GM21717 (cell line): ENCODE measurements at regions not wholly inside any gene's neighbourhood (a gene's known extent, or its start where the extent isn't known, plus 50 kb on each side); places are given as distances from the start of the nearest gene placed in this dataset.

Experiments used
- ATAC-seq: cut with Tn5 transposase; IDR thresholded peaks from one replicate; pipeline ENCODE4 v1.9.1; 2021; ENCODE audit warnings: mild to moderate bottlenecking, moderate library complexity; ENCODE audit not compliant: unreplicated experiment

DNA sequence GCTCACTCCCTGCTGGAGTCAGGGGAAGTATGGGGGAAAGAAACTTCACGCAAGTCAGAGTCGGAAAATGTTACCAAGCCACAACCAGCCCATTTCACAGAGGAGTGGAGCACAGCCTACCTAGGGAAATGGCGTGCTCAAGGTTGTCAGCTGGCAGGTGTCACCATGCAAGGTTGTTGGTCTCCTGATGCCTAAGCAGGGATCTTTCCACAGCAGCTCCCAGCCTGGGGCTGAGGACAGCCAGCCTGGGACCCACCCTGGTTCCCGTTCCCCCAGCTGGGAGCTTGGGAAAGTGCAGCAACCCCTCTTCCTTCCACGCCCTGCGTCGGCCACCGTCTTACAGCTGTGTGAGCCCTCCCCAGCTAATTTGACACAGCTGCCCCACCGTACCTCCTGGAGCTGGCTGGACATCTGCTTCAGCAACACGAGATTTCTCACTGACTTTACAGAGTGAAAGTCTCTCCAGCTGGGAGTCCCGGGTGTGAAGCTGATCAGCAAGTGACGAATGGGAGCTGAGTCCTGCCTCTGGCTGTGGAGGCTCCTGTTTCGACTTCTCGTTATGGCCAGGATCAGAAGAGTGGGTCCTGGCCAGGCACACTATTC, 224.6 kb upstream of the RAB4A start:
- ATAC-seq: no peak

DNA sequence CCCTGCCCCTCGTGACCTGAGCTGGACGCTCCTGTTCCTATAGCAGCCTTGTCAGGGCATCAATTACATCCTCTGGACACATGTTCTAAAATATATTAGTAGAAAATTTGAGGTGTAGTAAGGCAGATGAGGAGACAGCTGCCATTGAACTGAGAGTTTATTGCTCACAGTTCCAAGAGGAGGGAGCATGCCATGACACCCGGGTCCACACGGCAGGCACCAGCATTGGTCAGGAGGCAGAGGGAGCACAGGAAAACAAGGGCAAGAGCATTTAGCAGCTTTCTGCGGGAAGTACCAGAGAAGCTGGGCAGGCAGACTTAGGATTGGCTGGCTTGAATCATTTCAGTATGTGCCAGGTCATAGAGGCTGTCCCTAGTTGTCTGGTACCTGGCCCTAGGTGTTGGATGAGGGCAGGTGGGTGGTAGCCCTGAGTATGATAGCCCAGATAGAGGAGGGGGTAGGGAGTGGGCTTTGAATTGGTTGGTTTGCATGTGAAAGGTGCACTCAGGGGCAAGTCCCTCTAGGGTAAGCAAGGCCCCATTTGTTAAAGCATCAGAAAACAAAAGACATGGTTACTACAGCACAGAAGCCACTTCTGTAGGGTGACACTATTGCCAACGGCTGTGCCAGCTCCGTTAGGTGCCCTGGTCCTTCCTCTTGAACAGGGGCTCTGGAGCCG, 223.6 kb upstream of the RAB4A start:
- no peak for ATAC-seq

DNA sequence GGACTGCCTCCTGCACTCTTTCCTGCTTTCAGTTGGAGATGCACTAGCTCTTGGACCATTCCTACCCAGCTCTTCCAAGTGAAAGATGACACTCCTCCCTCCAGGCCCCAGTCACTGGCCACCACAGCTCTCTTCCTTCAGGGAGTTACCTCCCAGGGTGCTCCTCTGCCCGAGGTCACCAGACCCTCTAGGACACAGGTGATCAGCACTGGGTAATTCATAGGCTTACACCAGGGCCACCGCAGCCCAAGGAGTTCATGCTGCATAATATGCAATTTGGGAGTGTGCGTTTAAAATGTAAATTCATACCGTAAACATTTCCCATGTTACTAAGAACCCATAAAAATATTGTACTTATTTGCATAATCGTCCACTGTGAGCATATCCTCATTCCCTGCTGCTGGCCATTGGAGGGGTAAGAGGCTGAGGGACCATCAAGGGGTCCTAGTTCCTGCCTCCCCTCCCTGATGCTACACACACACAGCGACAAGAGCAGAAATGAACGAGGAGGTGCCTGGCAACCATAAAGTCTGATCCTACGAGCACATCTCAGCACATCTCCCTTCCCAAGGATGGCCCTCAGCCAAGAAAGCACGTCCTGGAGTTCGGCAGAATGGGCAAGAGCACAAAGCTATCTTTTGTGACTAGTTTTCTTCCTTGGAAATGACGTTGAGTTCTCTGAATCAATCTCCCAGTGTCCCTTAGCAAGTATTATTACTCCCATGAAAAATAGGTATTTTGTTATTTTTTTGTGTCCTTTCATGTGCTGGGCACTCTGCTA, 222.9 kb upstream of the RAB4A start:
- ATAC-seq: no peak

DNA sequence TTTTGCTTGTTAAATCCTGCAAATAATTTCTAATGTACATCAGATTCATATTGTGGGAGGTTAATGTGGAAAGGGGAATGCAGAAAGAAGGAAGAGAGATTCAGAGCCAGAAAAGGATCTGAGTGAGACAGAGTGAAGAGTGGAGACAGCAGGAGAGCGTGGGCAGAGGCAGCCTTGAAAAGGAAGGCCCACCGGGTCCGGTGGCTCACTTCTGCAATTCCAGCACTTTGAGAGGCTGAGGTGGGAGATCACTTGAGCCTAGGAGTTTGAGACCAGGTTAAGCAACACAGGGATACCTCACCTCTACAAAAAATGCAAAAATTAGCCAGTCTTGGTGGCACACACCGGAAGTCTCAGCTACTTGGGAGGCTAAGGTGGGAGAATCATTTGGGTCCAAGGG, 222.0 kb upstream of the RAB4A start:
- ATAC-seq: no peak

DNA sequence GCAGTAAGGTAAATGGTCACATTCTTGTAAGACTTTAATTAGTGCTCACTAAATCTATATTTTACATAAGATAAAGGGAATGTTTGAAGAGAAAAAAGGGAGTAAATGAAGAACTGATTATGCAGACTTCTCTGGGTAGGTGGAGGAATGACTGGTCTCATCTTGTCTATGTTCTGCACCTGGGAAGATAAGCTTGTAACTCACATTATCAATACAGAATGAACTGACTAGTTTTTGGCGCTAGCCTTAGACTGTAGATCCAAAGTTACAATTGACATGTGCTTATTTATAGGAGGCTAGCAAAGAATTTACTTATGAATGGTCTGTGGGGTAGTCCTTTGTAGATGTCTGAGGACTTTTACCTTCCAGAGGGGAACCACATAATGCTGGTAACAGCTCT, 214.9 kb upstream of the RAB4A start:
- no peak for ATAC-seq

DNA sequence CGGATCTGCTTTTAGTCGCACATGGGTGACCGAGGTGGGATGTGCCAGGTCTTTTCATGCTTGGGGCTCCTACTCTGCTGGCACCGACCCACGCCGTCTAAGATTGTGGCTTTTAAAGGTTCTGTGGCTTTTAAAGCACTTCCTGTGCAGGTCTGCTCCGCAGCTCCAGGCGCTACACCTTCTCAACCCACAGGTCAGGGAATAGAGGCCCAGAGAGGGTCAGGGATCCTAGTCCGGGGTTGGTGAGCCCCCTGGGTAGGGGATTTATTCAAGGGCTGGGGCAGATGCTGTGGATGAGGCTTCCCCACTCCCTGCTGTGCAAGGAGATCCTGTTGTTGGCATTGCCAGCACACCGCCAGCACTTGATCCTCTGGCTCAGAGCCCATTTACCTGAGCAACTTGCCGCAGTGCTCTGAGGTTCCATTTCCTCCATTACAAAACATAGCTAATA, 212.8 kb upstream of the RAB4A start:
- ATAC-seq: no peak

DNA sequence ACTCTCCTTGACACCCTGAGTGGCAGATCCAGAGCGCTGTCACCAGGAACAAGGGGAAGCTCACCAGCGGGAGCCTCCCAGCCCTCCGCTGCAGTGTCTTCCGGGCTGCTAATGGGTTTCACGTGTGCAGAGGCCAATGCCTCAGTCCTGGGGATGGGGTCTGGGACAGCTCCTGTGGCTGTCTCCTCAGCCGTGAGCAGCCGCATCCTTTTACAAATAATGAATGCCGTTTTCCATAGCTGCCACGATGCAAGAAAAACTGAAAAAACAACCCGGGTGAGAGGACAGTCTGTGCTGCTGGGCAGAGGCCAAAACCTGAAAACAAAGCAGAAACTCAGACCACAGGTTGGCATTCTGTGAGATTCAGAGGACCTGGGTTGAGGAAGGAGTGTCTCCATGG, 212.2 kb upstream of the RAB4A start:
- no peak for ATAC-seq

DNA sequence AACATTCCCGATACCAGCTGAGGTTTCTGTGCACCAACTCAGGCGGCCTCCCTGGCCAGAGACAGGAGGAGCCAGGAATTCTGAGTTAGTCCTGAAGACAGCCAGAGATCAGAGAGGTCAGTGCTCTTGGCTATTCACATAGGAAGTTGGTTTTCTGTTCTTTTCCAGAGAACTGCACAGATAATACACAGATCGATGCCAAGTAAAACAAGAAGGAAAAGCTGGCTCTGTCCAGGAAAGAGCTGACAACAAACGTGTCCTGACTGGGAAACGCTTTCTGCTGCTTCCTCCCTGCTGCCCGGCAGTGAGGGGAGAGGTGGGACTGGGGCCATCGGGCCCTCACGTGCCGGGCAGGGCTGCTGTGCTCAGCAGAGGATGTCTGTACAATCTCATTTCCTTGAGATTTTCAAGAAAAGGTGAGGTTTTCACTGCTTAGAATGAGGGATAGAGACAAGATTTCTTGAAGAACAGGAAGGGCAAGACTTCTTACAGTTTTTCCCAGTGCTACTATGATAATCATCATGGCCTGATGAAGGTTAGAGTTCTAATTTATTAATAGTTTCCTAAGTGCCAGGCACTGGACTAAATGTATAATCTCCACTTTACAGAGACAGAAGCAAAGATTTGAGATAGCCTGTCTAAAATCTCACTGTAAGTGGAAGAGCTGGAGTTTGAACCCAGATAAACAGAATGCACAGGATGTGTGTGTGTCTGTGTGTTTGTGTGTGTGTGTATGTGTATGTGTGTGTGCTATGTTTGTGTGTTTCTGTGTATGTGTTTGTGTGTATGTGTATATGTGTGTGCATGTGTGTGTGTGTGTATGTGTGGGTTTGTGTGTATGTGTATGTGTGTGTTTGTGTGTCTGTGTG, 211.0 kb upstream of the RAB4A start:
- no peak for ATAC-seq

DNA sequence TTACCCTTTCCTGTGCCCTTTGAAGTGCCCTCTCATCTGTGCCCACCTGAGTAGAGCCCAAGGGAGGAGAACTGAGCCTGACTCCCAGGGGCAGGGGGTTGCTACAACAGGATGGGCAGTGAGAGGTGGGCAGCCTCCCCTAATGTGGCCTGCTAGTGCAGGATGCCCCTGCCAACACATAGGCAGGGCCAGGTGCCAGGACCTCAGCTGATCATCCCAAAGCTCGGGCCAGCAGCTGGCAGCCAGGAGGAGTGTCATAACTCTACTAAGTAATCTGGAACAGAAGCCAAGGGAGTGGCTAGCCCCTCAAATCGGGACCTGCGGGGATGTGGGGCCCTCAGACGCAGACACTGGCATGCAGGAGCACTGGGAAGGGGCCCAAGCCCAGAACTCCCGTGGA, 208.8 kb upstream of the RAB4A start:
- ATAC-seq: no peak

DNA sequence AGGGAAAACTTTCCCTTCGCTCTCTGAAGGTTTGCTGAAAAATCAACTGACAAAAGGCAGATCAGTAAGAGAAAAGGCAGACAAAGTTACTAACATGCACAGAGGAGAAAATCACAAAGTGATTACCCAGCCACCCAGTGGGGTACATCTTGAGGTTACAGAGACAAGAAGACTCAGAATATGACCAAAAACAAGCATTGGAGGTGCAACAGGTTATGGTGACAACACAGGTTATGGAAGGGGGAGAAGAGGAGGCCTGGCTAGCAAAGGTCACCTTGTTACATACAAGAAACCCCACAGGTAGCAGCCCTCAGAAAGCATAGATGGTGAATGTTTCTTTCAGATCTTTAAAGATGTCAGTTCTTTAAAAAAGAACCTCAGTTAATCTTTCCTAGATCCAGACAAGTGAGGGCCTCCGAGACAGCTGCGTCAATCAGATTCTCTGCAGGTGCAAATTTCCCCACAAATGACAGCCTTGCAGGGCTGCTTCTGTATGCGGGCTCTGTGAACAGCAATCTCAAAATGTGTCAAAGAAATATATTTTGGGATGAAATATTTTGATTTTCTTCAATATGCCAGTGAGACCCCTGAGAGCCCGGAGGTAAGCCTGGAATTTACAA, 207.6 kb upstream of the RAB4A start:
- no peak for ATAC-seq

DNA sequence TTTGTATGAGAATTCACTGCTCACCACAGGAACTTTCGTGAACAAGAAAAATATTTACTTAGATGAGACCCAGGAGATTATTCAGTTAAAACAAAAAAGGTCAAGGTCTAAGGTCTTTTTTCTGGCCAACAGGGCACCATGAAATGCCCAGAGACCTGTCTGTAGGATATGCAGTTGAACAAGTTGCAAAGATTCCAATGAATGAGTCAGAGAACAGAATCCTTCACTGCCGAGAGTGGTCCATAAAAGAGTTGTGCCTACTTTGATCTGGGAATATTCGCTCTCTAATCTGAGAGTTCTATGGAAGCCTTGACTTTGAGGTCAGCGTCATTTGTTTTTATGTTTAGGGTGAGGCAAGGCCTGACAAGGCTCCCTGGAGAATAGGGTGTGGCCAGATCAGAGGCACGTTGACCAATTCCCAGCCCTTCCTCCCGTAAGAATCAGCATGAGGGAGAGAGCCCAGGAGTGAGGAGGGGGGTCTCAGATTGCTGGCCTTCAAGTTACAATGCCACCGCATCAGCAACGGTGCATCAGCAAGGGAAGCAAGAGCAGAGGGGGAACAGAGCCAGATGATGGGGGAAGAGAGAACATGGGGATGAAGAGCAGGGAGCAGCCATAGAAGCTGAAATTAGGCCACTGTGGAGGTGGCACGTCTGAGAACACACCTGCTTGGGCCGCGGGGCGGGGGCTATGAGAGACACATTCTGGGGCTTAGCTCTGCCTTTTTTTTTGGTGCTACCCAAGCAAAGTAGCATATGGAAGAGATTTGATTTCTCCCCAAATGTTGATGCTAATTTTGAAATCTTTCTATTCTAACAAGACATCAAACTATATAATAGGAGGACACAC, 206.4 kb upstream of the RAB4A start:
- ATAC-seq: no peak

DNA sequence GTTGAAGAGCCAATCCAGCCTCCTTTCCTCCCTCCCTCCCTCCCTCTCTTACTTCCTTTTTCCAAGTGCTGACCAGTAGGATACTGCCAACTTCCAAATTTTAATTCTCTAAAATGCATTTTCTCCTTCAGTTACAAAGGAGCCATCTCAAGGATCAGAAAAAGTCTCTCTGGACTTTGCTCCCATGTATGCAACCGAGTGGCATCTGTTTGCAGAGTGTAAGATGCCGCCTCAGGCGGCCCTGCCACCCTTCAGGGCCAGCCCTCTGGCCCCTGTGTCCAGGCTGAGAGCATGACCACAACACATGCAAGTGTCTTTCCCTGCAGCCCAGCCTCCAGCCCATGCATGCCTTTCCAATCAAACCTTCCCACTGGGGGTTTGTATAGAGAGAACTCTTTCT, 205.3 kb upstream of the RAB4A start:
- ATAC-seq: no peak

DNA sequence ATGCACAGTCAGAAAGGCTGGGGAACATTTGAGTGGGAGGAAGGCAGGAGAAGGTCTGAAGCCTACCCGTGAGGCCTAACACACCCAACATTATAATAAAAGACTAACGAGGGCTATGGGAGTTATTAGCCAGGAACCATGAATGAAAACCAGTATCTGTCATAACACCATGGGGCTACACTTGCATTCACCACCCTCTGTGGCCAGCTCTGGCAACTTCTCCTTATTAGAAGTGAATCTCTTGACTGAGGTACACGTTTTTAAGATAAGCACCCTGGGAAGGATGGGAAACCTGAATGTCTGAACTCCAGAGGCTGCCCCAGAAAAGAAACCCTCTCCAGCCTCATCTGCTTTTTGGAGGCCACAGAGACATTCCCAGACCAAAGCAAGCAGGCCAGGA, 204.3 kb upstream of the RAB4A start:
- no peak for ATAC-seq

DNA sequence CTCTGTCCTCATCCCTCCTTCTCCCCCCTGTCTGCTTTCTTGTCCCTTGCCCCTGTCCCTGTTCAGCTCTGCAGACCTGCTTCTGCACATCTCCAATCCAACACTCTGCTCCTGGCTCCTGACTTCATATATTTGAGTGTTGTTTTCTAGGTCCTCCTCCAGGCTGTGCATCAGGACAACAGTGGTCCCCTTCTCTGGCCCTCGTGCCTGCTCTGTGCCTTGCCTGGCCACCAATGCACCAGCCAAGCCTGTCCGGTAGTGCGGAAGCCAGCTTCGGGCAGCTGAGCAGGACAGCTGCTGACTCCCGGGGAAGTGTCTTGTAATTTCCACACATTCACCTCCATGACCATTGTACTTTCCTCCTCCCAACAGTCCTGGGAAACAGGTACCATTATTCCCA, 203.4 kb upstream of the RAB4A start:
- ATAC-seq: no peak

DNA sequence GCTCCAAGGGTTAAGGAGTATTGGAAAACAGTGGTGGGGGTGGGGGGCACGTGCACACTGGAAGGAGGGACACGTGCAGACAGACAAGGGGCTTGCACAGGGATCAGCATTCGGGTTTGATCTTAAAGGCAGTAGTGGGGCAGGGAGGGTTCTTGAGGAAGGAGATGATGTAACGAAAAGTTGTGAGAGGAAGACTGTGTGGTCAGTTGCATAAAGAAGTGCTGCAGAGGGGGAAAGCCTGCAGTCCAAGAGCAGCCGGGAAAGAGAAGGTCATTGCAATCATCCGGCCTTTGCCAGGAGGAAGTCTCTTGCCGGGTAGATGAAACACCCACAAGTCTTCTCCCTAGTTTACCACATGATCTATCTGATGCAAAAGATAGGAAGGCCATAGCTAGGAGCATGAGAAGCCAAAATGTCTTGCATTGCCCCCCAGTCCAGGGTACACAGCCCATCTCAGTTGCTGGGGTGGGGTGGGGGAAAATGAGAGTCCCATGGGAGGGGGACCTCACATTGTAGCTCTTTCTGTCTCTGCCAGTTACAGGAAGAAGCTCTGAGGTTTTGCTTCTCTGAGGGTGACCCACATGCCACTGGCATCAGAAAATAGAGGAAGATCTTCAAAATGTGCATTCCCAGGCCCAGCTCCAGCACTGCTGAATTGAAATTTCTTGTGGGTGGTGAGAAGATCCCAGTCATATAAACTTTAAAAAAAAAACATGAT, 202.5 kb upstream of the RAB4A start:
- ATAC-seq: no peak

DNA sequence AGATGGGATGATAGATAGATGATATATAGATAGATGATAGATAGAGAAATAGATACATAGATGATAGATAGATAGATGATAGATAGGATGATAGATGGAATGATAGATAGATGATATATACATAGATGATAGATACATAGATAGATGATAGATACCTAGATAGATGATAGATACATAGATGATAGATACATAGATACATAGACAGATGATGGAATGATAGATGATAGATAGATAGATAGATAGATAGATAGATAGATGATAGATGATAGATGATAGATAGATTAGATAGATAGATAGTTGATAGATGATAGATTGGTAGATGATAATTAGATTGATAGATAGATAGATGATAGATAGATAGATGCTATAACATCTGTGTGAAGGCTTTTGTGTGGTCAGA, 201.7 kb upstream of the RAB4A start:
- ATAC-seq: no peak

DNA sequence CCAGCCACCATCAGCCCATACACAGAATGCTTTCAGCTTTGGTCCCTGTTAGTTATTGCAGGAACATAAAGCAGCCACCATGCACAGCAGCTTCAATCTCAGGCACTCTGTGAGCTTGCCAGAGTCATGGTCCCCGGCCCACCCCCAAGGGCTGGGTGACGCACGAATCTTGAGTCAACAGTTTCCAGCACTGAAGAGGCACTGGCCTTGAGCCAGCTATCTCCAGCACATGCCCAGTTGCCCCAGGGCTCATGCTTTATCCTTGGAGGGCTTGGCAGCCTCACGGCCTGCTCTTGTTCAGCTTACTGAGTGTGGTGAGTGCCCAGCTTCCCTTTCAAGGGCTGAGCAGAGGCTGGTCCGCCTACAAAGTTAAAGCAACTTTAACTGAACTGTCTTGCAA, 200.7 kb upstream of the RAB4A start:
- no peak for ATAC-seq

DNA sequence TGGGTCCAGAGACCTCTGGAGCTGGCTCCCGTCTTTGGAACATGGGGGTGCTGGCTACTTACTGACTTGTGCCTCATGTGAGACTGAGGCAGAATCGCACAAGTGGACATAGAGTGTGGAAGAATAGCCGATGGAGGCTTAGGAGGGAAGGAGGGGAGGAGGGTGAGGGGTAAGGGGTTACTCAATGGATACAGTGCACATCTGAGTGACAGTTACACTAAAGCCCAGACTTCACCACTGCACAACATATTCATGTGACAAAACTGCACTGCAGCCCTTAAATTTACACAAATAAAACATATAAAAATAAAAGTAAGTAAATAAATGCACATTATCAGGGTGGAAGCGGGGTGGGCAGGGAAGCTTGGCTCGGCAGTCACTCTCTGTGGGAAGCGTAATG, 197.7 kb upstream of the RAB4A start:
- ATAC-seq: no peak

DNA sequence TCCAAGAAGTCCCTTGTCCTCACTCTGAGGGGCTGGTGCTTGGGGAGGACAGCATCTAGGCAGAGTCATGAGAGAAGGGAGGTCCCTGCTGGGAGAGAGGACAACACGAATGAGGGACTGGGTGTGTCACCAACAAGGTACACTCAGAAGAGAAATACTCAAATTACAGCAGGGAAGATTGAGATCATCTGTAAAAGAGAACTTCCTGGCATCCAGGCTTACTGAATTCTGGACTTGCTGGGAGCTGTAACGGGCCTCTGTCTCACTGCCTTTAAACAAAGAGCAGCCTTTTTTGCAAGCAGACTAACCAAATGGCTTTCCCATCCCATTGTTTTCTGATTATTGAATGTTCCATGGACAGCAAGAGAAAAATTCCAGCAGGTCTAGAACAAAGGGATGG, 195.7 kb upstream of the RAB4A start:
- no peak for ATAC-seq
